NCI-H1092 treated with DMSO at 0.1 percent for 48 hours (cell line): ENCODE measurements at regions not wholly inside any gene's neighbourhood (a gene's known extent, or its start where the extent isn't known, plus 50 kb on each side); places are given as distances from the start of the nearest gene placed in this dataset.
"Not testable (repeated sequence)": the region's sequence is repeated elsewhere in the genome, so short reads cannot be mapped to it uniquely, and the experiment has no call there.

Experiments
- DNase-seq: peaks from one replicate; lab custom pipeline; 2025; lab: John Stamatoyannopoulos, UW

GRCh38 chr15:75763635-75764600, 51.3 kb upstream of the CSPG4 start:
- DNase-seq, result not testable (repeated sequence)

- DNase-seq, result no peak
These were observed 50.5 kb upstream of the CSPG4 start for GRCh38 chr15:75763137-75763611.
